A673 (cell line): ENCODE measurements at regions not wholly inside any gene's neighbourhood (a gene's known extent, or its start where the extent isn't known, plus 50 kb on each side); places are given as distances from the start of the nearest gene placed in this dataset.

Source experiments
- EZH2 ChIP-seq: fragments of 200-600 bp; sonication (generic); IDR thresholded peaks from 2 replicates; pipeline ENCODE4 v1.6.1; 2017; ENCODE audit warnings: borderline replicate concordance, low read depth, mild to moderate bottlenecking, mixed read lengths, antibody characterized with exemption, low read length; ENCODE audit not compliant: poor library complexity, severe bottlenecking
- TF ChIP-seq, protein P1 (sequence below): fragments of 300-800, 200-600 bp; sonication (generic); conservative IDR thresholded peaks from 2 replicates; pipeline ENCODE4 v1.5.1; 2017; ENCODE audit warnings: low read depth, mild to moderate bottlenecking, antibody characterized with exemption, low read length, moderate library complexity, mixed read lengths

DNA sequence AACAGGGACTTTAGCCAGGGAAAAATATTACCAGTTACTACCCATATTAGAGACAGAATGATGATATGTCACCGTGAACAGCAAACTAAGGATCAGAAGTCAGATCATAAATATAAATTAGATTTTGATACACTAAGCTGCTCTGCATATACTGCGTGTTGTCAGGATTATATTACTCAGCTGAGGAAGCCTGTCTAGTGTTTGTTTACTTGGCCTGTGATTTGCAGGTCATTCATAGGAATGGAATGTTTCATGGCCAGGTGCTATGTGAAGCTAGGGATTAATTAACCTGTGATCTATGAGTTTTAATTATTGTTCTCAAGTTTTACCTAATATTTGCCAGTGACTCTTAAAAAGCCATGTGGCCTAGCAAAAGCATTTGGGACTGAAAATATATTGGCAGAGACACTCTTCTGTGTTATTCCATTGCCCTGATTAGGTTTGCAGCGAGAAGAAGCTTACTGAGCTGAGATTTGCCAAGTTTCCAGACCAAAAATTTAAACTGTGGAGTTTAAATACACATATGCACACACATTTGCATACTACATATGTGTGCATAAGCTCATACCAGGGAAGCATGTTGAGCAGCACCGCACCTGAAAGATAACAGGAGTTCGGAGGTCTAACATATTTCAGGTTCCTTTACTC lies 496.3 kb upstream of the GRIA1 start:
- TF ChIP-seq, protein P1, sequence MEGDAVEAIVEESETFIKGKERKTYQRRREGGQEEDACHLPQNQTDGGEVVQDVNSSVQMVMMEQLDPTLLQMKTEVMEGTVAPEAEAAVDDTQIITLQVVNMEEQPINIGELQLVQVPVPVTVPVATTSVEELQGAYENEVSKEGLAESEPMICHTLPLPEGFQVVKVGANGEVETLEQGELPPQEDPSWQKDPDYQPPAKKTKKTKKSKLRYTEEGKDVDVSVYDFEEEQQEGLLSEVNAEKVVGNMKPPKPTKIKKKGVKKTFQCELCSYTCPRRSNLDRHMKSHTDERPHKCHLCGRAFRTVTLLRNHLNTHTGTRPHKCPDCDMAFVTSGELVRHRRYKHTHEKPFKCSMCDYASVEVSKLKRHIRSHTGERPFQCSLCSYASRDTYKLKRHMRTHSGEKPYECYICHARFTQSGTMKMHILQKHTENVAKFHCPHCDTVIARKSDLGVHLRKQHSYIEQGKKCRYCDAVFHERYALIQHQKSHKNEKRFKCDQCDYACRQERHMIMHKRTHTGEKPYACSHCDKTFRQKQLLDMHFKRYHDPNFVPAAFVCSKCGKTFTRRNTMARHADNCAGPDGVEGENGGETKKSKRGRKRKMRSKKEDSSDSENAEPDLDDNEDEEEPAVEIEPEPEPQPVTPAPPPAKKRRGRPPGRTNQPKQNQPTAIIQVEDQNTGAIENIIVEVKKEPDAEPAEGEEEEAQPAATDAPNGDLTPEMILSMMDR, result no peak
- TF ChIP-seq EZH2, result no peak
